WTC11 (cell line): ENCODE measurements at regions not wholly inside any gene's neighbourhood (a gene's known extent, or its start where the extent isn't known, plus 50 kb on each side); places are given as distances from the start of the nearest gene placed in this dataset.

Source experiments
- ATAC-seq: fragments of 200-7000 bp; cut with Tn5 transposase; 2 replicates; pipeline ENCODE4 v1.10.0; 2021; ENCODE audit warnings: mild to moderate bottlenecking, moderate library complexity
- CTCF ChIA-PET: fragments of 300-600 bp; sonication (Branson Sonifier 250); formaldehyde crosslinking; loops from one replicate; lab custom pipeline; 2021; ENCODE audit warnings: antibody characterized with exemption; lab: Charles Lee
- POLR2A ChIA-PET: fragments of 350-600 bp; sonication (Branson Sonifier 250); formaldehyde crosslinking; loops from one replicate; lab custom pipeline; 2021; ENCODE audit warnings: antibody characterized with exemption; lab: Charles Lee
- DNase-seq: peaks from one replicate; pipeline ENCODE4 v3.0.0; 2021; ENCODE audit warnings: low spot score
- H3K27ac Mint-ChIP-seq: 2 replicates; pipeline ENCODE4 v1.8.0; 2021; ENCODE audit warnings: mixed read lengths
- H3K27me3 Mint-ChIP-seq: 2 replicates; pipeline ENCODE4 v1.8.0; 2021; ENCODE audit warnings: low read depth, mild to moderate bottlenecking, moderate library complexity, mixed read lengths
- H3K36me3 Mint-ChIP-seq: 2 replicates; pipeline ENCODE4 v1.8.0; 2021; ENCODE audit warnings: mixed read lengths
- H3K4me1 Mint-ChIP-seq: 2 replicates; pipeline ENCODE4 v1.8.0; 2022; ENCODE audit warnings: mixed read lengths
- H3K4me3 Mint-ChIP-seq: 2 replicates; pipeline ENCODE4 v1.8.0; 2021; ENCODE audit warnings: mild to moderate bottlenecking, moderate library complexity, mixed read lengths
- H3K9me3 Mint-ChIP-seq: 2 replicates; pipeline ENCODE4 v1.8.0; 2021; ENCODE audit warnings: mixed read lengths
- ATF2 ChIP-seq: sonication (generic); formaldehyde crosslinking; IDR thresholded peaks from 2 replicates; pipeline ENCODE4 v1.8.1; 2022; ENCODE audit warnings: low read depth, missing genetic modification reagents, borderline replicate concordance
- CDX4 ChIP-seq: fragments of 250-450 bp; sonication (Bioruptor Pico); IDR thresholded peaks from 2 replicates; pipeline ENCODE4 v1.9.0; 2021; ENCODE audit warnings: moderate library complexity, mild to moderate bottlenecking, inconsistent platforms, borderline replicate concordance
- CREM ChIP-seq: sonication (generic); formaldehyde crosslinking; IDR thresholded peaks from 2 replicates; pipeline ENCODE4 v1.8.1; 2022; ENCODE audit warnings: mild to moderate bottlenecking, missing genetic modification reagents, moderate library complexity
- E2F4 ChIP-seq: sonication (generic); formaldehyde crosslinking; IDR thresholded peaks from 2 replicates; pipeline ENCODE4 v1.8.1; 2022; ENCODE audit warnings: low read depth, mild to moderate bottlenecking, moderate library complexity, missing genetic modification reagents, borderline replicate concordance
- ELF4 ChIP-seq: sonication (generic); formaldehyde crosslinking; IDR thresholded peaks from 2 replicates; pipeline ENCODE4 v1.8.1; 2022; ENCODE audit warnings: low read depth, mild to moderate bottlenecking, moderate library complexity, missing genetic modification reagents
- GABPB1 ChIP-seq: sonication (generic); formaldehyde crosslinking; IDR thresholded peaks from 2 replicates; pipeline ENCODE4 v1.8.1; 2023; ENCODE audit warnings: mild to moderate bottlenecking, missing genetic modification reagents
- GRHL2 ChIP-seq: fragments of 250-450 bp; sonication (Bioruptor Pico); IDR thresholded peaks from 2 replicates; pipeline ENCODE4 v1.8.0; 2022; ENCODE audit warnings: mild to moderate bottlenecking, moderate library complexity; ENCODE audit not compliant: insufficient replicate concordance, severe bottlenecking
- JUN ChIP-seq: sonication (generic); formaldehyde crosslinking; IDR thresholded peaks from 2 replicates; pipeline ENCODE4 v1.8.0; 2023; ENCODE audit warnings: mild to moderate bottlenecking, missing genetic modification reagents
- NFE2L1 ChIP-seq: sonication (generic); formaldehyde crosslinking; IDR thresholded peaks from 2 replicates; pipeline ENCODE4 v1.8.1; 2023; ENCODE audit warnings: missing genetic modification reagents
- RORB ChIP-seq: fragments of 250-450 bp; sonication (Bioruptor Pico); IDR thresholded peaks from 2 replicates; pipeline ENCODE4 v1.9.0; 2021; ENCODE audit warnings: mild to moderate bottlenecking
- TCF7 ChIP-seq: sonication (generic); formaldehyde crosslinking; IDR thresholded peaks from 2 replicates; pipeline ENCODE4 v1.8.0; 2022; ENCODE audit warnings: mild to moderate bottlenecking, low read depth, missing genetic modification reagents, moderate library complexity
- TEAD1 ChIP-seq: sonication (generic); formaldehyde crosslinking; IDR thresholded peaks from 2 replicates; pipeline ENCODE4 v1.8.0; 2022; ENCODE audit warnings: mild to moderate bottlenecking, missing genetic modification reagents
- ZNF281 ChIP-seq: sonication (generic); formaldehyde crosslinking; IDR thresholded peaks from 2 replicates; pipeline ENCODE4 v1.8.0; 2023; ENCODE audit warnings: mild to moderate bottlenecking, missing genetic modification reagents
- ZNF317 ChIP-seq: sonication (generic); formaldehyde crosslinking; IDR thresholded peaks from 2 replicates; pipeline ENCODE4 v1.8.1; 2023; ENCODE audit warnings: low read depth, mild to moderate bottlenecking, moderate library complexity, missing genetic modification reagents, borderline replicate concordance
- ZNF423 ChIP-seq: fragments of 250-450 bp; sonication (Bioruptor Pico); IDR thresholded peaks from 2 replicates; pipeline ENCODE4 v2.1.2; 2022; ENCODE audit warnings: mild to moderate bottlenecking, moderate library complexity
- ZNF512 ChIP-seq: sonication (generic); formaldehyde crosslinking; IDR thresholded peaks from 2 replicates; pipeline ENCODE4 v1.8.1; 2022; ENCODE audit warnings: missing genetic modification reagents, borderline replicate concordance
- ZNF532 ChIP-seq: fragments of 250-450 bp; sonication (Bioruptor Pico); IDR thresholded peaks from 2 replicates; pipeline ENCODE4 v1.9.0; 2021; ENCODE audit warnings: mild to moderate bottlenecking, borderline replicate concordance
- TF ChIP-seq, protein P1 (sequence below): sonication (generic); formaldehyde crosslinking; IDR thresholded peaks from 2 replicates; pipeline ENCODE4 v1.8.1; 2023; ENCODE audit warnings: mild to moderate bottlenecking, missing genetic modification reagents

- Mint-ChIP-seq H3K27me3 (peaks cover 6% of the 10 kb centered on the region), H3K9me3 (no peaks in the 10 kb centered on the region; the same call in 1 of the 2 replicates), H3K4me1 (peaks cover 21% of the 10 kb centered on the region), H3K36me3 (no peaks in the 10 kb centered on the region), H3K4me3 (no peak overlapping the region), H3K27ac (no peak overlapping the region)
- ChIA-PET POLR2A (no interaction called here), CTCF (interaction anchor here (0.6 kb wide), 1 partner anchor 358 kb away, joined by 3 read pairs; no protein-coding TSS in a partner anchor)
- DNase-seq (no peak), ATAC-seq (no peak)
- no peak for TF ChIP-seq JUN
- no peak for TF ChIP-seq ELF4
- no peak for TF ChIP-seq ATF2
- no peak for TF ChIP-seq TCF7 (CRISPR knock-in tag)
- TF ChIP-seq ZNF317 (CRISPR knock-in tag): no peak
- no peak for TF ChIP-seq CDX4 (CRISPR knock-in tag)
- TF ChIP-seq RORB: no peak
- TF ChIP-seq GRHL2 (CRISPR knock-in tag): no peak
- TF ChIP-seq TEAD1 (CRISPR knock-in tag): no peak
- TF ChIP-seq, protein P1, sequence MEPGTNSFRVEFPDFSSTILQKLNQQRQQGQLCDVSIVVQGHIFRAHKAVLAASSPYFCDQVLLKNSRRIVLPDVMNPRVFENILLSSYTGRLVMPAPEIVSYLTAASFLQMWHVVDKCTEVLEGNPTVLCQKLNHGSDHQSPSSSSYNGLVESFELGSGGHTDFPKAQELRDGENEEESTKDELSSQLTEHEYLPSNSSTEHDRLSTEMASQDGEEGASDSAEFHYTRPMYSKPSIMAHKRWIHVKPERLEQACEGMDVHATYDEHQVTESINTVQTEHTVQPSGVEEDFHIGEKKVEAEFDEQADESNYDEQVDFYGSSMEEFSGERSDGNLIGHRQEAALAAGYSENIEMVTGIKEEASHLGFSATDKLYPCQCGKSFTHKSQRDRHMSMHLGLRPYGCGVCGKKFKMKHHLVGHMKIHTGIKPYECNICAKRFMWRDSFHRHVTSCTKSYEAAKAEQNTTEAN (CRISPR knock-in tag): no peak
- no peak for TF ChIP-seq GABPB1 (CRISPR knock-in tag)
- TF ChIP-seq ZNF512: no peak
- TF ChIP-seq ZNF281 (CRISPR knock-in tag): no peak
- no peak for TF ChIP-seq CREM (CRISPR knock-in tag)
- no peak for TF ChIP-seq NFE2L1 (CRISPR knock-in tag)
- TF ChIP-seq ZNF423 (CRISPR knock-in tag): no peak
- TF ChIP-seq E2F4 (CRISPR knock-in tag): no peak
- no peak for TF ChIP-seq ZNF532 (CRISPR knock-in tag)
Measured at GRCh38 chr5:68648944-68649857, 433.6 kb downstream of the PIK3R1 start.
